Kidney glomerular epithelial cell (primary cell): ENCODE measurements at regions not wholly inside any gene's neighbourhood (a gene's known extent, or its start where the extent isn't known, plus 50 kb on each side); places are given as distances from the start of the nearest gene placed in this dataset.

ENCODE experiments used
- DNase-seq: peaks from one replicate; lab custom pipeline; 2025; lab: John Stamatoyannopoulos, UW

- peak; percentile 15 for DNase-seq
These were observed 85.6 kb downstream of the CD8B2 start for GRCh38 chr2:106572541-106573450.

GRCh38 chr2:106573773-106574172 lies 86.6 kb downstream of the CD8B2 start:
- no peak for DNase-seq

GRCh38 chr2:106575955-106576354 lies 88.8 kb downstream of the CD8B2 start:
- peak; percentile 95 for DNase-seq

- no peak for DNase-seq
These were observed 90.1 kb downstream of the CD8B2 start for GRCh38 chr2:106577255-106577651.

GRCh38 chr2:106579750-106580197 lies 92.6 kb downstream of the CD8B2 start:
- DNase-seq = no peak

- DNase-seq = no peak
These were observed 93.1 kb downstream of the CD8B2 start for GRCh38 chr2:106580241-106580640.

GRCh38 chr2:106581328-106581727 lies 94.2 kb downstream of the CD8B2 start:
- DNase-seq = no peak

GRCh38 chr2:106581755-106582147 lies 94.6 kb downstream of the CD8B2 start:
- no peak for DNase-seq

- DNase-seq = peak; percentile 87
These were observed 95.3 kb downstream of the CD8B2 start for GRCh38 chr2:106582148-106583143.

GRCh38 chr2:106584304-106584954 lies 97.3 kb downstream of the CD8B2 start:
- no peak for DNase-seq

GRCh38 chr2:106596844-106597243 lies 109.7 kb downstream of the CD8B2 start:
- no peak for DNase-seq

GRCh38 chr2:106599540-106599939 lies 112.4 kb downstream of the CD8B2 start:
- DNase-seq = no peak

GRCh38 chr2:106602042-106602441 lies 114.9 kb downstream of the CD8B2 start:
- no peak for DNase-seq

GRCh38 chr2:106606652-106607051 lies 119.5 kb downstream of the CD8B2 start:
- DNase-seq = no peak

GRCh38 chr2:106607371-106607770 lies 120.2 kb downstream of the CD8B2 start:
- no peak for DNase-seq

- DNase-seq = no peak
These were observed 122.6 kb downstream of the CD8B2 start for GRCh38 chr2:106609780-106610179.

- DNase-seq = peak; percentile 36
These were observed 127.5 kb downstream of the CD8B2 start for GRCh38 chr2:106614511-106615291.

- DNase-seq = no peak
These were observed 131.4 kb downstream of the CD8B2 start for GRCh38 chr2:106618614-106619013.

GRCh38 chr2:106623456-106623855 lies 136.3 kb downstream of the CD8B2 start:
- DNase-seq = no peak

- DNase-seq = no peak
These were observed 137.7 kb downstream of the CD8B2 start for GRCh38 chr2:106624787-106625380.

GRCh38 chr2:106628377-106628776 lies 141.2 kb downstream of the CD8B2 start:
- no peak for DNase-seq
